BLaER1 (cell line): ENCODE measurements at regions not wholly inside any gene's neighbourhood (a gene's known extent, or its start where the extent isn't known, plus 50 kb on each side); places are given as distances from the start of the nearest gene placed in this dataset.

Experiments used
- H3K27ac ChIP-seq: shearing (Covaris generic); formaldehyde crosslinking; 2 replicates; pipeline ENCODE4 v1.8.1; 2022
- H3K27me3 ChIP-seq: shearing (Covaris generic); formaldehyde crosslinking; 2 replicates; pipeline ENCODE4 v1.8.1; 2022
- H3K36me3 ChIP-seq: shearing (Covaris generic); formaldehyde crosslinking; 2 replicates; pipeline ENCODE4 v1.8.1; 2022
- H3K4me1 ChIP-seq: shearing (Covaris generic); formaldehyde crosslinking; 2 replicates; pipeline ENCODE4 v1.8.1; 2022
- H3K4me2 ChIP-seq: shearing (Covaris generic); formaldehyde crosslinking; 2 replicates; pipeline ENCODE4 v1.8.1; 2022
- H3K4me3 ChIP-seq: shearing (Covaris generic); formaldehyde crosslinking; 2 replicates; pipeline ENCODE4 v1.8.1; 2022
- H3K9ac ChIP-seq: shearing (Covaris generic); formaldehyde crosslinking; 2 replicates; pipeline ENCODE4 v1.8.1; 2022
- H3K9me3 ChIP-seq: shearing (Covaris generic); formaldehyde crosslinking; 2 replicates; pipeline ENCODE4 v1.8.1; 2022
- H4K20me1 ChIP-seq: shearing (Covaris generic); formaldehyde crosslinking; 2 replicates; pipeline ENCODE4 v1.8.1; 2022
- Cebpa-rat ChIP-seq: shearing (Covaris generic); IDR thresholded peaks from 2 replicates; pipeline ENCODE4 v1.8.1; 2022

DNA sequence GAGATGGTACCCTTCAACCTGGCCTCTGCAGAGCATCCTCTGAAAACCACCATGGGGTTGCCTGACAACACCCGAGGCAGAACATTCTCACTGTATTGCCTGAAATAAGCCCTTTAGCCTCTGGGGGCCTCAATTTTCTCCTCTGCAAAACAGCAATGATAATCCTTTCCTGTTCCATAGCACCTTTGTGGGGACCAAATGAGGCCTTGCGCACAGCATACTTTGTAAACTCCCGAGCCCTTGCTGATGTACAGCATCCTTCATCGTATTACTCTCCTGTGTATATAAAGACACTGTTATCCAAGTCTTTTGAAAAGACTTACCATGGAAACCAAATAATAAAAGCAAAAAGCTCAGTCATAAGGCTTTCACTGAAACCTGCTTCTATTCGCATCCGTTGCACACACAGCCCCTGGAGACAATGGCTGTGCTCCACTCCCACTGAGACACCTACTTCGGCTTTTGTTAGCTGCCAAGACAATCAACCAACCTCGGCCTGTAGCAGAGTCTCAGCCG lies 276.0 kb downstream of the FOXO1 start:
- peaks cover 6% of the 10 kb centered on the region; the same call in 1 of the 2 replicates for H3K9me3 ChIP-seq
- 0 out of 2 replicates have a peak overlapping the region, but pooled peaks have one; percentile 0 for H3K9ac ChIP-seq
- H4K20me1 ChIP-seq, result no peaks in the 10 kb centered on the region
- H3K27ac ChIP-seq, result 0 out of 2 replicates have a peak overlapping the region, but pooled peaks have one; percentile 10
- no peaks in the 10 kb centered on the region for H3K36me3 ChIP-seq
- H3K27me3 ChIP-seq, result no peaks in the 10 kb centered on the region
- H3K4me3 ChIP-seq, result no peak overlapping the region
- TF ChIP-seq Cebpa-rat, result no peak
- H3K4me1 ChIP-seq, result peaks cover 36% of the 10 kb centered on the region
- H3K4me2 ChIP-seq, result peak overlapping the region; percentile 79

DNA sequence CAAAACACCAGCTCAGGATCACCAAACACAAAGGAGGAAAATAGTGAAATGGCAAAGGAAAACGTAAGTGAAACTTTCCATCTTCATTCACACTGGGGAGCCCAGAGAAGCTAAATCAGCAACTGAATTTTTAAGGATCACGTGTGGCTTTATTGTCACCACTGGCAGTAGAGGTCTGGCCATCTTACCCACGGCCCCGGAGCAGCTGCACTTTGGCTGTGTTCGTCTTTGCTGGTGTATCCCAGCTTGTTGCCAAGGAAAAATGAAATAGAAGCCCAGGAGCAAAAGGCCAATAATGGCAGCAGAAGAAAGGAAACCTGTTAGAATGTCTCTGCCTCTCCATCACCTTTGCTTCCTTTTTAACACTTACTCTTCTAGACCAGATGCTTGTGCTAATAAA lies 274.7 kb downstream of the FOXO1 start:
- no peak for TF ChIP-seq Cebpa-rat
- H3K4me3 ChIP-seq, result no peak overlapping the region
- no peak overlapping the region for H3K27ac ChIP-seq
- H3K9ac ChIP-seq, result no peak overlapping the region
- no peaks in the 10 kb centered on the region for H3K27me3 ChIP-seq
- no peak overlapping the region for H3K4me2 ChIP-seq
- H3K36me3 ChIP-seq, result no peaks in the 10 kb centered on the region
- H3K9me3 ChIP-seq, result peaks cover 6% of the 10 kb centered on the region; the same call in 1 of the 2 replicates
- H4K20me1 ChIP-seq, result no peaks in the 10 kb centered on the region
- peaks cover 36% of the 10 kb centered on the region for H3K4me1 ChIP-seq

DNA sequence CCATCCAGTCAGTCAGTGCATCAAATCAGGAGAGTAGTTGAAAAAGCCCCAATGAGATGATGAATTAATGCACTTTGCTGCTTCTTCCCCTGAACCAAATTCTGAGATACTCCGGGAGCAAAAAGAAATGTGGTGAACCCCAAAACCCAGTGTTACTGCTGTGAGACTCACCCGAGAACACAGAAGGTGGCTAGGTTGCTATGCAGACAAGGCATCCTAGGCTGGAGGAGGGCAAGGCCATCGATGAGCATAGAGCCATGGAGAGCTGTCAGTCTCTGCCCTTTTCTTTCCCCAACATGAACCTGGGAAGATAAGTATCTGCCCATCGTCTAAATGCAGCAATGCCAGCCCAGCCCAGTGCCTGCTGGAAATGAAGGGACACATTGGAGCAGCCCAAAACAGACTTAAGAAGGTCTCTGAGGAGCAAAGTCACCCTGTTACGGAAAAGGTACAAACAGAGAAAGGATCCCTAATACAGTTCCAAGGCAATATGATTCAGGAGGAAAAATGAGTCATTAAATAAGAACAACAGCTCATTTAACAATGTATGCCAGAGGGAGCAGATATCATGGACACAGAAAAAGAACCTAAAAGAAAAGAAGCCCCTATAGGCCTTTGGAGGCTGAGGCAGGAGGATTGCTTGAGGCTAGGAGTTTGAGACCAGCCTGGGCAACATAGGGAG lies 272.0 kb downstream of the FOXO1 start:
- Histone ChIP-seq H4K20me1 (no peaks in the 10 kb centered on the region), H3K4me1 (peaks cover 18% of the 10 kb centered on the region), H3K9me3 (peaks cover 6% of the 10 kb centered on the region; the same call in 1 of the 2 replicates), H3K4me2 (no peak overlapping the region), H3K27ac (no peak overlapping the region), H3K4me3 (no peak overlapping the region), H3K36me3 (no peaks in the 10 kb centered on the region), H3K9ac (no peak overlapping the region), H3K27me3 (no peaks in the 10 kb centered on the region)
- no peak for TF ChIP-seq Cebpa-rat

DNA sequence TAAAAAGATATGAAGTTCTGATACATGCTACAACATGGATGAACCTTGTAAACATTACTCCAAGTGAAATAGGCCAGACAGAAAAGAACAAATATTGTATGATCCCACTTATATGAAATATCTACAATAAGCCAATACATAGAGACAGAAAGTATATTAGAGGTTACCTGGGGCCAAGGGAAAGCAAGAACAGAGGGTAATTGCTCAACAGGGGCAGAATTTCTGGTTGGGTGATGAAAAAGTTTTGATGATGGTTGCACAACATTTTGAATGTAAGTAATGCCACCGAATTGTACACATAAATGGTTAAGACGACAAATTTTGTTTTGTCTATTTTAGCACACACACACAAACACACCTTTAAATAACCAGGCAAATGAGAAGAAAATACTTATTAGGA lies 268.4 kb downstream of the FOXO1 start:
- Histone ChIP-seq H3K27me3 (no peaks in the 10 kb centered on the region), H3K36me3 (no peaks in the 10 kb centered on the region), H3K4me2 (no peak overlapping the region), H3K4me1 (peaks cover 14% of the 10 kb centered on the region), H3K9ac (no peak overlapping the region), H3K4me3 (no peak overlapping the region), H3K27ac (no peak overlapping the region), H3K9me3 (peaks cover 6% of the 10 kb centered on the region; the same call in 1 of the 2 replicates), H4K20me1 (no peaks in the 10 kb centered on the region)
- TF ChIP-seq Cebpa-rat, result no peak

DNA sequence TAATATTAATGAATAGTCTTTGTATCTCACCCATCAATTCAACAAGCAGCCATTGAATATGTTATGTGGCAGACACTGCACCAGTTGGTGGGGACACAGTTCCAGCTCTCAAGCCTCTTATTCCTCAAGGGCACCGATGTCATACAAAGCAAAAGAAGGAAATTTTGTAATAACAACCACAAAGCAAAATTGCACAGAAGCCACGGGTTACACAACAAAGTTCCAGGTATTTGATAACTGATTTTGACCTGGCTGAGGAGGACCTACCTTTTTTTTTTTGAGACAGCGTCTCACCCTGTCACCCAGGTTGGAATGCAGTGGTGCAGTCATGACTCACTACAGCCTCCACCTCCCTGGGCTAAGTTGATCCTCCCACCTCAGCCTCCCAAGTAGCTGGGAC lies 266.7 kb downstream of the FOXO1 start:
- no peak for TF ChIP-seq Cebpa-rat
- Histone ChIP-seq H3K27me3 (no peaks in the 10 kb centered on the region), H3K9ac (no peak overlapping the region), H4K20me1 (no peaks in the 10 kb centered on the region), H3K4me2 (no peak overlapping the region), H3K27ac (no peak overlapping the region), H3K36me3 (no peaks in the 10 kb centered on the region), H3K9me3 (no peaks in the 10 kb centered on the region), H3K4me1 (peaks cover 14% of the 10 kb centered on the region), H3K4me3 (no peak overlapping the region)

DNA sequence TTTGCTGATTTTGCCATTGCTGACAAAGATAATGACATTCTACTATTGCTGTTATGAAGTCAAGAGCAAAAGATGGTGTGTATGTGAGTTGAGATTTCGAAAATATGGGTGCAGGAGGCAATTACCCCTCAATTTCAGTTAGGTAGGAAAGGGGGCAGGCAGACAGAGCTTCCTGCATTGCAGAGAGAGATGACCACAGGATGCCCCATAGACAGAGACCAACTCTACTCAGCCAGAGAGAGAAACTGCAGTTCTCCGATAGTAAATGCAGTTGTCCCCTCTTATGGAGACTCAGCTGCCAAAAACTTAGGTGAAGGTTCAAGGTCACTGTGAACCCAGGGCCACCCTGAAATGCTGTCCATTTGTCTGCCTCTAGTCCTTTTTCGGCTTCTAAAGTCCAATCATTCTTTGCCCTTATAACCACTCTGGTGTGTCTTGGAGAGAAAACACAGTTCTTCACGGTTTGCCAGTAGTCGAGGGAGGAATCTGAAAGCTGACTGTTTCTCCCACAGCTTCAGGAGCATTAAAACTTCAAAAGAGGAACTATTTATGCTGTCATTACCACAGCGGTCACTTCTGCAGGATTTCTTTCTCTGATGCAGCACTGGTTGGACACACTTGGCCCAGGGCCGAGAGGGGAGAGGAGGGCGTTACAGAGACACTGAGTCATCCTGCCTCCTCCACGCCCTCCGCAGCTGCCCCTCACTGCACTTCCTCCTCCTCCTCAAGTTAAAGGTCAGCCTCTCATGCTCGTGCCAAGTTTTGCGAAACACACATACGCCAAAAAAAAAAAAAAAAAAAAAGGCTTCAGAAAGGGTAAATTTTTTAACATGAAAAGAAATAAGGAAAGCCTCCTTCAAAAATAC lies 264.3 kb downstream of the FOXO1 start:
- no peak for TF ChIP-seq Cebpa-rat
- Histone ChIP-seq H4K20me1 (no peaks in the 10 kb centered on the region), H3K4me2 (peak overlapping the region; percentile 27), H3K36me3 (no peaks in the 10 kb centered on the region), H3K9ac (no peak overlapping the region), H3K27ac (no peak overlapping the region), H3K4me1 (peaks cover 14% of the 10 kb centered on the region), H3K9me3 (no peaks in the 10 kb centered on the region), H3K4me3 (no peak overlapping the region), H3K27me3 (no peaks in the 10 kb centered on the region)

DNA sequence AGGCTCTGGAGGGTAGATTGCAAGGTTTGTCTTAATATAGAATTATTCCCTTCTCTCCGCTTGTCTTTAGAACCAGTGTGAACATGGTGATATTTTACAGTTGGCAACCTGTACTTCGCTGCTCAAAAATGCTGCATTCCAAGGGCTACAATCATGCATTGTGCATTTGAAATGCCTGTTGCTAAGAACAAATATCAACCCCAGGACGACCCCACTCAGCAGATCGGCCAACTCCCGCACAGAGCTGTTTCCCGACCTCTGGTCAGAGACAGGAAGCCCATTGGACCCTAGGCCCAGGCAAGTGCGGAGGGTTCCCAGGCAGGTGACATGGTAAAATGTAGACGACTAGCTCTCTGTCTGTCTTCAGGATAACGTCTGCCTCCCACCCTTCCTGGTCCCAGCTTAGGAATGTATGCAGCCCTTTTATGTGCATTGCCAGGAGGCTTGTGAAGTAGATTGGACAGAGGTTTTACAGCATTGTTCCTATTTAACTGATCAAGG lies 263.5 kb downstream of the FOXO1 start:
- Histone ChIP-seq H3K4me1 (peaks cover 14% of the 10 kb centered on the region), H3K9ac (no peak overlapping the region), H3K4me2 (no peak overlapping the region), H3K4me3 (no peak overlapping the region), H3K9me3 (no peaks in the 10 kb centered on the region), H3K27ac (no peak overlapping the region), H3K36me3 (no peaks in the 10 kb centered on the region), H3K27me3 (no peaks in the 10 kb centered on the region), H4K20me1 (no peaks in the 10 kb centered on the region)
- TF ChIP-seq Cebpa-rat, result no peak

DNA sequence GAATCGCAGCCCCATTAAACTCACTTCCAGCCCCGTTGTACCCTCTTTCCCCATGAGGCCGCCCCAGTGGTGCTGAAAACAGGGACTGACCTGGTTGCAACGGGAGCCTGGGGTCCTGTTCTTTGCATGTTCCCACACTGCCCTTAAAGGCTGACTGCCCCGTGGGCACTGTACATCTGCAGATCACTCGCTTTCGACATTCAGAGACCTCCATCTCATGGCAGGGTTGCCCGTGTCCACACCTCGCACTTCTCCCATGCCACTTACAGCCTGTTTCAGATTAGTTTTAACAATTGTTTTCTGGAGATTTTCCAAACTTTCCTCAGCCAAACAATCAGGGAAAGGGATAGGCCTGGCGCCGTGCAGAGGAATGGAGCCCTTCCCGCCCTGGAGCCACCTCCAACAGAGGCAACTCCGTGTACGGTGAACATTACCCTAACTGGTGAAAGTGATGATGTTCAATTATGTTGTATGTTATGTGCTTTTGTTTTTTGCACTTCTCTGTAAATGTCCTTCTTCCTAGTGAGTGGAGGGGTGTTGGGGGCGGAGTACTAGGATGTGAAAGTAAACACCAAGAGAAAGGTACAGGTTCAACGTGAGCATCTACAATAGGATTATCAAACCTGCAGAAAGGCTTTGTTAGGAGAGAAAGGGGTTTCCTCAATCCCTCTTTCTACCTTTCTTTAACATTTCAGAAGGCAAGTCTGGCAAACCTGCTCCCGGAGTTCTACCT lies 262.8 kb downstream of the FOXO1 start:
- no peak overlapping the region for H3K4me2 ChIP-seq
- H3K4me1 ChIP-seq, result peaks cover 14% of the 10 kb centered on the region
- H3K4me3 ChIP-seq, result no peak overlapping the region
- no peak for TF ChIP-seq Cebpa-rat
- H4K20me1 ChIP-seq, result no peaks in the 10 kb centered on the region
- H3K9ac ChIP-seq, result no peak overlapping the region
- no peaks in the 10 kb centered on the region for H3K27me3 ChIP-seq
- H3K27ac ChIP-seq, result no peak overlapping the region
- no peaks in the 10 kb centered on the region for H3K9me3 ChIP-seq
- H3K36me3 ChIP-seq, result no peaks in the 10 kb centered on the region

DNA sequence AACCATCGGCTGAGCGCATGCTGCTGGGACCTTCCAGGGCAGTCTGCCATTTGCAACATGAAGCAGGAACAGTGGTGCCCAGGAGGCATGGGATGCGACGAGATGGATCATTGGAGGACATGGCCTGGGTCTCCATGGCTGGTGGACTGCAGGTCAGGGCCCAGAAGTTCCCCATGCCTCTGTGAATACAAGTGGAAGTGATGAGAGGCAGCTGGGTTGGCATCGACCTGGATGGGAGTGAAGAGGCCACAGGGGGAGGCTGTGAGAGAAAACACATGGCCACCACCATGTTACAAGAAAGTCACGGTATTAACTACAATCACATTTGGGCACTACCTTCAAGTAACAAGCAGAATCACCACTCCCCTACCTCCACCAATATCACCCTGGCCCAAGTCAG lies 262.0 kb downstream of the FOXO1 start:
- no peak for TF ChIP-seq Cebpa-rat
- no peak overlapping the region for H3K9ac ChIP-seq

More for the DNA sequence above, 262.0 kb downstream of the FOXO1 start:
- Histone ChIP-seq H3K4me2 (no peak overlapping the region), H3K9me3 (peaks cover 3% of the 10 kb centered on the region; the same call in 1 of the 2 replicates), H3K4me1 (peaks cover 14% of the 10 kb centered on the region), H4K20me1 (no peaks in the 10 kb centered on the region), H3K36me3 (no peaks in the 10 kb centered on the region), H3K27ac (no peak overlapping the region), H3K4me3 (no peak overlapping the region), H3K27me3 (no peaks in the 10 kb centered on the region)
